C4-2B (cell line): ENCODE measurements at regions not wholly inside any gene's neighbourhood (a gene's known extent, or its start where the extent isn't known, plus 50 kb on each side); places are given as distances from the start of the nearest gene placed in this dataset.

ENCODE experiments used
- H3K27ac ChIP-seq: fragments of 450-650 bp; 2 replicates; pipeline ENCODE4 v1.5.1; 2017
- ZFX ChIP-seq: fragments of 450-650 bp; IDR thresholded peaks from 2 replicates; pipeline ENCODE4 v1.6.1; 2017
- TF ChIP-seq, protein P1 (sequence below): fragments of 450-650 bp; conservative IDR thresholded peaks from 2 replicates; pipeline ENCODE4 v1.5.1; 2017; ENCODE audit warnings: mild to moderate bottlenecking

DNA sequence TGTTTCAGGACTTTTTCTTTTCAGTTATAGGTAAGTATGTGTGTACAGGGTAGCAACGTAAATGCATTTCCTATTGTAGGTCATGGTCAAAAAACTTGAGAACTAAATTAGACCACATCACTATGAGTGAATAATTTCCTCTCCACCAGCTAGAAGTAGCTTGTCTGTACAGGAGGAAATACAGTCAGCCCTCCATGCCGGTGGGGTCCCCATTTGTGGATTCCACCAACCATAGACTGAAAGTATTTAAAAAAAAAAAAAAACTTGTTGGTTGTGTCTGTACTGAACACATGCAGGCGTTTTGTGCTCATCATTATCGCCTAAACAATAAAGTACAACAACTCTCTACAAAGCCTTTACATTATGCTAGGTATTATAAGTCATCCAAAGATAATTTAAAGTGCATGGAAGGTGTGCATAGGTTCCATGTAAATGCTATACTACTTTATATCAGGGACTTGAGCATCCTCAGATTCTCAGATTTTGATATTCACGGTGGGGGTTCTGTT, 94.2 kb upstream of the NDUFV2 start:
- H3K27ac ChIP-seq: no peak overlapping the region
- TF ChIP-seq, protein P1, sequence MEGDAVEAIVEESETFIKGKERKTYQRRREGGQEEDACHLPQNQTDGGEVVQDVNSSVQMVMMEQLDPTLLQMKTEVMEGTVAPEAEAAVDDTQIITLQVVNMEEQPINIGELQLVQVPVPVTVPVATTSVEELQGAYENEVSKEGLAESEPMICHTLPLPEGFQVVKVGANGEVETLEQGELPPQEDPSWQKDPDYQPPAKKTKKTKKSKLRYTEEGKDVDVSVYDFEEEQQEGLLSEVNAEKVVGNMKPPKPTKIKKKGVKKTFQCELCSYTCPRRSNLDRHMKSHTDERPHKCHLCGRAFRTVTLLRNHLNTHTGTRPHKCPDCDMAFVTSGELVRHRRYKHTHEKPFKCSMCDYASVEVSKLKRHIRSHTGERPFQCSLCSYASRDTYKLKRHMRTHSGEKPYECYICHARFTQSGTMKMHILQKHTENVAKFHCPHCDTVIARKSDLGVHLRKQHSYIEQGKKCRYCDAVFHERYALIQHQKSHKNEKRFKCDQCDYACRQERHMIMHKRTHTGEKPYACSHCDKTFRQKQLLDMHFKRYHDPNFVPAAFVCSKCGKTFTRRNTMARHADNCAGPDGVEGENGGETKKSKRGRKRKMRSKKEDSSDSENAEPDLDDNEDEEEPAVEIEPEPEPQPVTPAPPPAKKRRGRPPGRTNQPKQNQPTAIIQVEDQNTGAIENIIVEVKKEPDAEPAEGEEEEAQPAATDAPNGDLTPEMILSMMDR: no peak
- TF ChIP-seq ZFX: no peak

DNA sequence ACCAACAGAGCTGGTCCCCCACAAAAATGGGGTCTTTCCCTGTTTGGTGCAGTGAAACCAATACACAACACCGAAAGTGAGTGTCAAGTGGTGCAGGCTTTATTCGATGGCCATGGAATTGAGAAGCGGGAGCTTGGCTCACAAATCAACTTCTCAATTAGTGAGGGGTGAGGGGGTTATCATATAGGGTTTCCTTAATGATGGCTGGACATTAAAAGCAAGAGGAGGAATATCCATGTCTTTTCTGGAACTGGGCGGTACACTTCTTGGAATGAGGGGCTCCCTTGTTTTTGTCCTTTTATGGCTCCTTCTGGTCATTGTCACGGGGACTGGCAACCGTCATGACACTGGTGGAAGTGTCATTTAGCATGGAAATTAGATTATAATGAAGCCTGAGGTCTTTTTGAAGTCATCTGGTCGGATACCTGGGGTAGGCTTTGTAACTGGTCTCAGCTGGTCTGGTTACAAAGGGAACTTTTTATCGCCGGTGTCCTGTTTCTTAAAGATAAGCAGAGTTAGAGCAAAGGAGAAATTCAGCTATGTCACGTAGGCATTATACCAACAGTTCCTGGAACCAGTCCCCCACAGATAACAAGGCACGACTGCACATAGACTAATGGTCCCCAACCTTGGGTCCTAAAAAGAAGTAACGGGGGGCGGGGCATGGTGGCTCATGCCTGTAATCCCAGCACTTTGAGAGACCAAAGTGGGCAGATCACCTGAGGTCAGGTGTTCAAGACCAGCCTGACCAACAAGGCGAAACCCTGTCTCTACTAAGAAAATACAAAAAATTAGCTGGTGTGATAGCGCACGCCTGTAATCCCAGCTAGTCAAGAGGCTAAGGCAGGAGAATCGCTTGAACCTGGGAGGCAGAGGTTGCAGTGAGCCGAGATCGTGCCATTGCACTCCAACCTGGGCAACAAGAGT, 93.5 kb upstream of the NDUFV2 start:
- TF ChIP-seq, protein P1: no peak
- TF ChIP-seq ZFX: no peak

DNA sequence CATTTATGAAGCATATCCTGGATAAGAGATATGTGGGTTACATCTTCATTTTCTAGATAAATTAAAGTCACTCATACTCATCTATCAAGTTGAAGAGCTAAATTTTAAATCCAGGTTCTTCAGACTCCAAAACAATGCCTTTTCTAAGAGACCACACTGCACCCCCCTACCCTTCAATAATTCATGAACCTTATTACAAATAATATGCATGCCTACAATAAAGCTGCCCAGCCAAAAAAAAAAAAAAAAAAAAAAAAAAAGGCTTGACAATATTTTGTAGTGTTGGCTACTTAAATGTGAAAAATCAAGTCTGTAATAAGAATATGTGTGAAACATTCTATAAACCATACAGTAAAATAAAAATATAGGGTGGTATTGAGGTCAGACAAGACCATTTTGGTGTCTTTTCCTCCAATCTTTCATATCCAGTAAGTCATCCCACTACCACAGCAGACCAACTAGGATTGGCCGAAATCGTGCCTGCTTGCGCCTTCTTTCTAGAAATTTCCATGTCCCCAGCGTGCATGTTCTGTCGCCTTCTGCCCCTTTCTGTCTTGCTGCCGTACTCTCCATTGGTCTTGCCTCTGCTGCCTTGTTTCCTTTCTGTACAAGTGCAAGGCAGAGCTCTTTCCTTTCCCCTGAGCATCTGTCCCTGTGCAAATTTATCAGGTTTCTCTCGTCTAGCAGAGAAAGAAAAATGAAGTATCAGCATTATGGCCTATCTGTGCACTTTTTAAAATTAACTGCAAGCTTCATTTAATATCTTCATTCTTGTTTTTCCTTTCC, 92.6 kb upstream of the NDUFV2 start:
- TF ChIP-seq, protein P1: no peak
- TF ChIP-seq ZFX: no peak

More for the DNA sequence above, 93.5 kb upstream of the NDUFV2 start:
- no peak overlapping the region for H3K27ac ChIP-seq

DNA sequence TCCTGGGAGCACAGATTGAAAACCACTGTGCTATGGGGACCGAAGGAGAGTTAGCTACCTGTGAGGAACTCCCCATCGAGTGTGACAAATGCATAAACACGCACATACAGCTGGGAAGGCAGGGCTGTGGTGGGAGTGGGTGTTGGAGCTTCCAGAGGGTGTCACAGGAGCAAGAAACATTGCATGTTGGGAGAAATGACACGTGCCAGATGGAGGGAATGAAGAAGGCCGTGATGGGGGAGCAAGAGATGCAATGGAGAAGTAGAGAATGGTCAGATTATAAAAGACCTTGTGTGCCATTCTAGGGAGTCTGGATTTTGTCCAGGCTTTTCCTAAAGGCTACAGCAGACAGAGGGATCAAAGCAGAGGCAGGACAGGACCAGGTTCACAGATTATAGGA, 91.1 kb upstream of the NDUFV2 start:
- H3K27ac ChIP-seq: no peak overlapping the region
- no peak for TF ChIP-seq ZFX
- TF ChIP-seq, protein P1: no peak

More for the DNA sequence above, 92.6 kb upstream of the NDUFV2 start:
- H3K27ac ChIP-seq: no peak overlapping the region

DNA sequence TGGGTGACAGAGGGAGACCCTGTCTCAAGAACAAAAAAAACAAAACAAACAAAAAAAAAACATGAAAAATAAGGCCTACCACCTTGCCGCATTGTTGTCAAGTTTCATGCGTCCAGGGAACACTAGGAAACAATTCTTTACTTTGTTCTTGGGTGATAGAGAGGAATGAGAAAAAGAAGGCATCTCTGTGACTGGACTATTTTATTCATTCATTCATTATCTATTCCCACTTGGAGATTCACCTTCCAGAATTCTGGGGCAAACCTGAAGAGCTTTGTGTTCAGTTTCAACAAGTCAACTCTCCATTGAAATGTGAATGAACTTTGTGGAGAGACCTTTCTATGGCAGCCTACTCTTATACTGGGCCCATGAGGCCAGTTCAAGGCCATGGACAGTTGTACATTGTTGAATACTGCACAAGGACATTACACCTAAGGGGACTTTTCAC, 88.5 kb upstream of the NDUFV2 start:
- no peak for TF ChIP-seq ZFX
- TF ChIP-seq, protein P1: no peak

DNA sequence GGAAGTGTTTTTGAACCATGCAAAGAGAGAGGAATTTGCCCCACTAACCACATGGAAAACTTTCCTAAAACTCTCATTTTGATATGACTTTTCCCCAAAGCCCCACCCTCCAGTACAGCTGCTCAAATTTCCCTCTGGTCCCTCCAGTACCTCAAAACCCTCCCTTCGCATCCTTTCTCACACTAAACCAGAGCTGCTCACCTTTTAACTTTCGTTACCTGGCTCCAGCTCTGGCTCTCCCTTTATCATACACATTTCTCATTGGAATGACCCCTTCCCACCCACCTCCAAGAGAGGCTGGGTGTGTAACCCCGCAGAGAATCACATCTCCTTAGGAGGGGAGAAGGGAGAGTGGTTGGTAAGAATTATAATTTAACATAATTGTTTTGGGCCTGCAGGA, 86.8 kb upstream of the NDUFV2 start:
- TF ChIP-seq, protein P1: no peak
- TF ChIP-seq ZFX: no peak
- no peak overlapping the region for H3K27ac ChIP-seq

More for the DNA sequence above, 88.5 kb upstream of the NDUFV2 start:
- no peak overlapping the region for H3K27ac ChIP-seq
